ENCODE measurements at regions not wholly inside any gene's neighbourhood (a gene's known extent, or its start where the extent isn't known, plus 50 kb on each side); places are given as distances from the start of the nearest gene placed in this dataset.

DNA sequence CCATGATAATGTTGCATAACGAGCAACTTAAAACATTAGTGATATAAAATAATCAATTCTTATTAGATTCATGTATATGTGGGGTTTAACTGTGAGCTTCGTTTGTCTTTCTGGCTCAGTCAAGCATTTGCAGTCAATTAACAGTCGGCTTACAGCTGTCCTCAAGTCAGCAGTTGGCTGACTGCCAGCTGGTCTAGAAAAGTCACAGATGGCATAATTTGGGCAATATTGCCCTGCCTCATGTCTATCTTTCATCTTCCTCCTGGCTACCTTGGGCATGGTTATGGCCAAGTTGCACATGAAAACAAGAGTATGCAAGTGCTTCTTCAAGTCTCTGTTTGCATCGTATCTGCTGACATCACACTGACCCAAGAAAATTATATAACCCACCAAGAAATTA, 186.1 kb upstream of the ZWINT start:
- Histone ChIP-seq H3F3A (ENCODE audit: low read depth) (no peaks in the 10 kb centered on the region), H2AFZ (ENCODE audit: low read length) (no peak overlapping the region), H3K4me2 (ENCODE audit: low read depth, low read length, poor library complexity, severe bottlenecking) (no peak overlapping the region), H3K9me2 (replicated peaks; ENCODE audit: low read depth, low read length) (no peaks in the 10 kb centered on the region), H3K4me1 (ENCODE audit: insufficient read depth, low read length, poor library complexity, severe bottlenecking) (no peaks in the 10 kb centered on the region), H3K79me2 (ENCODE audit: insufficient read depth, low read length) (no peaks in the 10 kb centered on the region), H3K4me3 (ENCODE audit: low read length, poor library complexity, severe bottlenecking) (no peak overlapping the region), H3K9ac (ENCODE audit: low read depth, low read length, poor library complexity, severe bottlenecking) (no peak overlapping the region), H3K27me3 (ENCODE audit: insufficient read depth, low read length, poor library complexity, severe bottlenecking) (no peaks in the 10 kb centered on the region), H3K36me3 (ENCODE audit: insufficient read depth, low read length) (no peaks in the 10 kb centered on the region), H4K20me1 (ENCODE audit: insufficient read depth, low read length, poor library complexity, severe bottlenecking) (no peaks in the 10 kb centered on the region), H3K9me3 (ENCODE audit: insufficient read depth, low read depth, low read length) (no peaks in the 10 kb centered on the region)
- TF ChIP-seq CTCF (conservative IDR thresholded peaks at IDR 0.05; ENCODE audit: low read length), result no peak
- no peak for TF ChIP-seq EZH2phosphoT487 (IDR thresholded peaks at IDR 0.05; ENCODE audit: borderline replicate concordance)

DNA sequence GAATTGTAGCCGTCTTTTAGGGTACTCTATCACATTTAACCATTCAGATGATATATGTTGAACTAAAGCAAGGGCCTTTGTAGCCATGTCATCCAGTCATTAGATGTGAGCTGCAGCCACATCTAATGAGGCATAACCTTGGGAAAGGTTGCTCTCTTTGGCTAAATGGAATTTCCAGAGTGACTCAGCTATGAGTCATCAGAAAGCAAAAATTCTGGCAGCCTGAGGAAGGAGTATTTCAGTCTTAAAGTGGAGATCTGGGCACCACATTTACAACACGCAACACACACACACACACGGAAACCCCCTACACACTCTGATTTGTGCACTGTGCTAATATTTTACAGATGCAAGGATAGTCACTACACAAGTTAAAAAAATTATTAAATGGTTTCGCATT, 176.9 kb upstream of the ZWINT start:
- Histone ChIP-seq H3K4me3 (ENCODE audit: low read length, poor library complexity, severe bottlenecking) (no peak overlapping the region), H3K9me3 (ENCODE audit: insufficient read depth, low read depth, low read length) (no peaks in the 10 kb centered on the region), H3K4me1 (ENCODE audit: insufficient read depth, low read length, poor library complexity, severe bottlenecking) (no peaks in the 10 kb centered on the region), H3K4me2 (ENCODE audit: low read depth, low read length, poor library complexity, severe bottlenecking) (no peak overlapping the region), H3K9me2 (replicated peaks; ENCODE audit: low read depth, low read length) (no peaks in the 10 kb centered on the region), H3F3A (ENCODE audit: low read depth) (no peaks in the 10 kb centered on the region), H3K27me3 (ENCODE audit: insufficient read depth, low read length, poor library complexity, severe bottlenecking) (no peaks in the 10 kb centered on the region), H2AFZ (ENCODE audit: low read length) (no peak overlapping the region), H3K36me3 (ENCODE audit: insufficient read depth, low read length) (no peaks in the 10 kb centered on the region), H4K20me1 (ENCODE audit: insufficient read depth, low read length, poor library complexity, severe bottlenecking) (no peaks in the 10 kb centered on the region), H3K79me2 (ENCODE audit: insufficient read depth, low read length) (no peaks in the 10 kb centered on the region), H3K9ac (ENCODE audit: low read depth, low read length, poor library complexity, severe bottlenecking) (no peak overlapping the region)
- no peak for TF ChIP-seq CTCF (conservative IDR thresholded peaks at IDR 0.05; ENCODE audit: low read length)
- no peak for TF ChIP-seq EZH2phosphoT487 (IDR thresholded peaks at IDR 0.05; ENCODE audit: borderline replicate concordance)

DNA sequence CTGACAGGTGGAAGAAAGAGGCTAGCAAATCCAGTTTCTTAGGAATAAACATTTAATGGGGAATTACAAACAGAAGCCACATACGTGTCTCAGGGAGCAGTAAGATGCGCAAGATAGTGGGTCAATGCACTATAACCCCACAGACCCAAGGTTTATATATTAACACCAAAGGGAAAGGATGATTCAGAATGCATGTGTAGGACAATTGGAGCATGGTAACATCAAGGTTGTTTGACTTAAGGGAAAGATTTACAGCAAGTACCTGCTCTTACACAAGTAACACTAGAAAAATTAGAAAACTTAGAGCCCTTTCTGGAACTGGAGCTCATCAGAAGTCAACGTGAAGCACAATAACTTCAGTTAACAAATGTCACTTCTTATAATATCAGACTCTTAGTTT, 161.1 kb upstream of the ZWINT start:
- H2AFZ ChIP-seq (ENCODE audit: low read length), result no peak overlapping the region
- H3K36me3 ChIP-seq (ENCODE audit: insufficient read depth, low read length), result no peaks in the 10 kb centered on the region
- no peaks in the 10 kb centered on the region for H4K20me1 ChIP-seq (ENCODE audit: insufficient read depth, low read length, poor library complexity, severe bottlenecking)
- no peaks in the 10 kb centered on the region for H3K27me3 ChIP-seq (ENCODE audit: insufficient read depth, low read length, poor library complexity, severe bottlenecking)
- TF ChIP-seq CTCF (conservative IDR thresholded peaks at IDR 0.05; ENCODE audit: low read length) (no peak), EZH2phosphoT487 (IDR thresholded peaks at IDR 0.05; ENCODE audit: borderline replicate concordance) (no peak)
- no peaks in the 10 kb centered on the region for H3F3A ChIP-seq (ENCODE audit: low read depth)
- no peaks in the 10 kb centered on the region for H3K9me3 ChIP-seq (ENCODE audit: insufficient read depth, low read depth, low read length)
- no peaks in the 10 kb centered on the region for H3K9me2 ChIP-seq (replicated peaks; ENCODE audit: low read depth, low read length)
- H3K79me2 ChIP-seq (ENCODE audit: insufficient read depth, low read length), result no peaks in the 10 kb centered on the region
- H3K4me1 ChIP-seq (ENCODE audit: insufficient read depth, low read length, poor library complexity, severe bottlenecking), result no peaks in the 10 kb centered on the region
- H3K4me3 ChIP-seq (ENCODE audit: low read length, poor library complexity, severe bottlenecking), result no peak overlapping the region
- H3K4me2 ChIP-seq (ENCODE audit: low read depth, low read length, poor library complexity, severe bottlenecking), result no peak overlapping the region
- no peak overlapping the region for H3K9ac ChIP-seq (ENCODE audit: low read depth, low read length, poor library complexity, severe bottlenecking)
